Embryonic facial prominence (tissue), 1 donor: ENCODE measurements at regions not wholly inside any gene's neighbourhood (a gene's known extent, or its start where the extent isn't known, plus 50 kb on each side); places are given as distances from the start of the nearest gene placed in this dataset.
A peak's percentile ranks its signal among the peaks of the same experiment; 100 is the strongest.

Experiments
- DNase-seq: peaks from one replicate; pipeline ENCODE4 v3.0.0-alpha.2; 2016; ENCODE audit errors: extremely low spot score

DNA sequence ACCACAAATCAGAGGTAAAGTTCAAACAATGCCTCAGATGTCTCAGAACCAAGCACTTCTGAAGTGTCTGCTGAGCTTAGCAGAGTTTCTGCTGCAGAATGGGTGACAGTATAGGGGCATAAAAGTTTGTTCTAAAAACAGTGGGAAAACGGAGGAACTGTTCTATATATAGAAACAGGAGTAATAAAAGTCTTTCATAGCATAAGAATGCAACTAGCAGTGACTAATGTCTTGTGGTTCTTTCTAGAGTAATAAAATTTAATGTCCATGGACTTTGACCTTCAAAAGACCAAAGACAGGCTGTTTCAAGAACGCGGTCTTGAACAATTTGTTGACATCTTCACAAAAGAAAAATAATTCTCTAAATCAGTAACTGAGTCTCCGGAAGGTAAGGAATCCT is 107.5 kb upstream of the FAR2 start:
- no peak for DNase-seq

DNA sequence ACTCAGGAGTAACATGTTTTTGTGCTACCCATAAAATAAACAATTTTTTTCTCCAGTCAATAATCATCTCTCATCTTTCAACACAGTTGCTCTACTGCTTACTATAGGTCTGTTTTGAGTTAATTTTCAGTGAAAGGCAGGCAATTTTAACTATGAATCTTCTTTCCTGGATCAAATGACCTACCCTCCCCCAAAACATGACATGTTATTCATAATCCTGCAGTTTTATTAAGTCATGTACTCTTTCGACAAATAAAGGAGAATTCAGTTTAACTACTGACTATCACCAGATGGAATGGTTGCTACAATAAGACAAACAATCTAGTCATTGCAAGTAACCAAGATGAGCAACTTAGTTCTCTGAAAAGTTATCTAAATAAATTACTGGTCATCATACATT is 106.0 kb upstream of the FAR2 start:
- no peak for DNase-seq

DNA sequence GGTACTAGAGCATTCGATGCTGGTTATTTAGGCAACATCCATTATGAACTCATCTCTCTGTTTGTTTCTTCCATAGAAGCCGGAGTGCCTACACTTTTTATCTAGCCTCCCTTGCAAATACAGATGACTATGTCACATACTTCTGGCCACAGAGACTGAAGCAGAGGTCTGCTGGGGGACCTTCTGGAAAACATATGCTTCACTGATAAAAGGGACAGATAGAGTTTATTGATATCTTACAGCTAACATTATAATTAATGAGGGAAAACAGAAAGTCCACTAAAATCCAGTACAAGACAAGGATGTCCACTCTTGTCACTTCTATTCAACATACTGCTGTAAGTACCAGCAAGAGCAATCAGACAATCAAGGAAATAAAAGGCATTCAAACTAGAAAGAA is 104.3 kb upstream of the FAR2 start:
- DNase-seq = no peak

DNA sequence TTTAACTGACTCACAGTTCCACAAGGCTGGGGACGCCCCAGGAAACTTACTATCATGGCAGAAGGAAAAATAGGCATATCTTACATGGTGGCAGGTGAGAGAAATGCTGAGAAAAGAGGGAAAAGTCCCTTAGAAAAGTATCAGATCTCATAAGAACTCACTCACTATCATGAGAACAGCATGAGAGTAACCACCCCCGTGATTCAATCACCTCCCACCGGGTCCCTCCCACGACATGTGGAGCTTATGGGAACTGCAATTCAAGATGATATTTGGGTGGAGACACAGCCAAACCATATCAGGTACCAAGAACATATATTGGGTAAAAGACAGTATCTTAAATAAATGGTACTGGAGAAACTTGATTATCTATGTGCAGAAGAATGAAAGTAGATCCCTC is 100.3 kb upstream of the FAR2 start:
- DNase-seq = no peak

DNA sequence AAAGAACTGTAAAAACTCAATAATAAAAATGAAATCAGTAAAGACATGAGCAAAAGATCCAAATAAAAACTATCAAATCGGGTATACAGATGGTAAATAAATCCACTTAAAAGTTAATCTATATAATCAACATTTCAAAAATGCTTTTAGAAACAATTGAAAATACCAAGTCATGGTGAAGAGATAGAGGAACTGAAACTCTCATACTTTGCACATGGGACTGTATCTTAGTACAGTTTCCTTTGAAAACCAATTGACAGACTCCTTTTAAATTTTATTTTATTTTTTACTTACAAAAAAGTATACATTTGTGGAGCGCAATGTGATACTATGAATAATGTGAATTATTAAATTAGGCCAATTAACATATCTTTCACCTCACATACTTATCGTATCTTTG is 98.6 kb upstream of the FAR2 start:
- no peak for DNase-seq

DNA sequence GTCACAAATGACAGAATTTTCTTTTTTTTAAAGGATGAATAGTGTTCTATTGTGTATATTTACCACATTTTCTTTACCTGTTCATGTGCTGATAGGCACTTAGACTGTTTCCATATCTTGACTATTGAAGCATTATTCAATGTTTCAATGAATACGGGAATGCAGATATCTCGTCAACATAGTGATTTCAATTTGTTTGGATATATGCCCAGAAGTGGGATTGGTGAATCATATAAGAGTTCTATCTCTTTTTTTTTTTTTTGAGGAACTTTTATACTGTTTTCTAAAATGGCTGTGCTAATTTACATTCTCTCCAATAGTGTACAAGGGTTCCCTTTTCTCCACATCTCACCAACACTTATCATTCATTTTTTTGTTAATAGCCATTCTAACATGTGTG is 97.9 kb upstream of the FAR2 start:
- no peak for DNase-seq

GRCh38 chr12:29053567-29053966 is 95.5 kb upstream of the FAR2 start:
- DNase-seq = no peak

GRCh38 chr12:29054858-29055663 is 94.0 kb upstream of the FAR2 start:
- no peak for DNase-seq

DNA sequence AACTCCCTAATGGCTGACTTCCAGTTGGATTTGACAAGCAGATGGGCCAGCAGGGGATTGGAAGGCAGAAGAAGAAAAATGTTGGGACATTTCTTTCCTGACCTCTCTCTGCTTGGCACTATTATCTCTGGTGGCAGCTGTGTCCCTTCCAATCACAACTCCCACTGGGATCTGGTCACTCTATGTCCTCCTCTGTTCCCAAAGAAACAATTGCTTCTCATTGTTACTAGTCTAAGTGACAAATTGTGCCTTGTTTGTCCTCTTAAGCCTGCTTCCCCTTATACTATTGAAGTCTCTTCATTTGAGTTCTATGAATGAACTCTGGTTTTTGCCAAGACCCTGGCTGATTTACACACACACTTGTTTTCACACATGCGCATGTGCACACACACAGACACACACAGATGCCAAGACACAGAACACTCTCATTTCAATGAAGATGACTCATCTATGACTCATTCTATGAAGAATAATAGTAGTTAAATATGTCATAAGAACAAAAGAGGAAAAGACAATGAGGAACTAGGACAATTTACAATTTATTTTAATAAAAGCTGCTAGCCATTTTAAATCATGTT is 83.0 kb upstream of the FAR2 start:
- no peak for DNase-seq

DNA sequence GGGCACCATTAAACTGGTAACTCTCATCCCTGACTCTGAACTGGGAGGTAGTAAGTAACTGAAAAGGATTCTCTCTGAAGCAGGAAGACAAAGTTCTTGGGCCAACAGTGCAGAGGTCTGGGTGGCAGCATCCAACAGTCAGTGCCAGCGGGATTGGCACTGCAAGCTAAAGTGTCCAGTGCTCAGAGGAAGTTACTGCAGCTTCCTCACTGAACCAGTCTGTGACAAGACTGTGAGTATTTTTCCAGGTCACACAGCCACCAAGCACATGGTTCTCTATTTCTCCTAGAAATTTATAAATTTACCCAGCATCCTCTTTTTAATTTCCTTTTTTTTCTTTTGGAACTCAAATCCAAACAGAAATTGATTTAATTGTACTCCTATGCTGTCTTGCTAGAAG is 81.6 kb upstream of the FAR2 start:
- DNase-seq = no peak

DNA sequence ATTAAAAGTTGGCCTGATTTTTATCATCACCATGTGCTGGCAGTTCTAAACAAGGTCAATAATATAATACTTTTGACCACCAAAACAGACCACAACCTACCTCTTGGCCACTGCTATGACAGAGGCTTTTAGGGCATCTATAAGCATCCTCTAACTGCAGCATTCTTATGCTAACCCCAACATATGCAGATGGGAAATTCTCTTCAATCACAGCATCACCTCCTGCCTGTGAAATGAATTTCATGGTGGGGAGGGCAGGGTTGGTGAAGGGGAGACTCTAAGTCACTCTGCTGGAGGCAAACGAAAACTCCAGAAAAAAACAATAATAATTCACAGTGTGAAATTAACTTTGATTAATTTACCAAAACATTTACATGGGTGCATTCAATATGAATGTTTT is 78.8 kb upstream of the FAR2 start:
- DNase-seq = no peak

DNA sequence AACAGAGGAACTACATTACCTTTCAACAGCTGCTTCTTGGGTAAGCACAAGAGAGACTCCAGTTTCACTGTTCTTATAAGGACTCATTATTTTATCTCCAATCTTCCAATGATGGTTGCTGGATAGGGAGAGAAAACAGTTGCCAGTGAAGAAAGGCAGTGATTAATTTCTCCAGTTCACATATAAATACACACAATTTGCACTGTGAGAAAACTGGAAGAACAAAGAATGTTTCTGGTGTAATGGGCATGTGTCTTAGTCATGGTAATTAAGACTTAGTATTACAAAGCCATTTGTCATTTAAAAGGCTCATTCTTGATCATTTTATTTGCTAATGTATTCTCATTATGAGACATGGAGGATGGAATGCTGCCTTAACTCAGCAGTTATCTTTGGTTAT is 78.0 kb upstream of the FAR2 start:
- DNase-seq = no peak

GRCh38 chr12:29072631-29073030 is 76.4 kb upstream of the FAR2 start:
- no peak for DNase-seq

- peak; percentile 42 for DNase-seq
Observed at GRCh38 chr12:29073631-29074239, 75.3 kb upstream of the FAR2 start.

DNA sequence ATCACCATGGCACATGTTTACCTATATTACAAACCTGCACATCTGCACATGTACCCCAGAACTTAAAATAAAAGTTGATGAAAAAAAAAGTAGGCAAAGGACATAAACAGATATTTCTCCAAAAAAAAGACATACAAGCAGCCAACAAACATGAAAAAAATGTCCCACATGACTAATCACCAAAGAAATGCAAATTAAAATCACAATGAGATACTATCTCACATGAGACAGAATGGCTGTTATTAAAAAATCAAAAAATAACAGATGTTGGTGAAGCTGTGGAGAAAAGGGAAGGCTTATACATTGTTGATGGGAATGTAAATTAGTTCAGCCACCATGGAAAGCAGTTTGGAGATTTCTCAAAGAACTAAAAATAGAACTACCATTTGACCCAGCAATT is 68.0 kb upstream of the FAR2 start:
- DNase-seq = no peak

DNA sequence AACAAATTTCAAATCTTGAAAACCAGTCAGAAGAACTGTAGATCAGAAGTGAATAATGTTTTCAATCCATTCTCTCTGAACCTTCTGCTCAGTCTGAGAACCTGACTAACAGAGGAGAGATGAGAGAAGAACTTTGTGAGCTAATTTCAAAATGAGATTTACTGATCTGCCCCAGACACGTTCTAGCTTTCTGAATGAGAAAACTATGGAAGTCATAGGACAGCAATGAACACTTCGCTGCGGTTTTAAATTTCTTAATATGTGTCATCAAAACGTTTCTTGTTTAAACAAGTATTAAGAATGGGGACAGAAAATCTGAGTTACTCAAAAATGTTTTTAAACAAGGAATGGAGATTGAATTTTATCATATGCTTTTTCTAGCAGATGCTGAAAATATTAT is 66.6 kb upstream of the FAR2 start:
- DNase-seq = no peak

DNA sequence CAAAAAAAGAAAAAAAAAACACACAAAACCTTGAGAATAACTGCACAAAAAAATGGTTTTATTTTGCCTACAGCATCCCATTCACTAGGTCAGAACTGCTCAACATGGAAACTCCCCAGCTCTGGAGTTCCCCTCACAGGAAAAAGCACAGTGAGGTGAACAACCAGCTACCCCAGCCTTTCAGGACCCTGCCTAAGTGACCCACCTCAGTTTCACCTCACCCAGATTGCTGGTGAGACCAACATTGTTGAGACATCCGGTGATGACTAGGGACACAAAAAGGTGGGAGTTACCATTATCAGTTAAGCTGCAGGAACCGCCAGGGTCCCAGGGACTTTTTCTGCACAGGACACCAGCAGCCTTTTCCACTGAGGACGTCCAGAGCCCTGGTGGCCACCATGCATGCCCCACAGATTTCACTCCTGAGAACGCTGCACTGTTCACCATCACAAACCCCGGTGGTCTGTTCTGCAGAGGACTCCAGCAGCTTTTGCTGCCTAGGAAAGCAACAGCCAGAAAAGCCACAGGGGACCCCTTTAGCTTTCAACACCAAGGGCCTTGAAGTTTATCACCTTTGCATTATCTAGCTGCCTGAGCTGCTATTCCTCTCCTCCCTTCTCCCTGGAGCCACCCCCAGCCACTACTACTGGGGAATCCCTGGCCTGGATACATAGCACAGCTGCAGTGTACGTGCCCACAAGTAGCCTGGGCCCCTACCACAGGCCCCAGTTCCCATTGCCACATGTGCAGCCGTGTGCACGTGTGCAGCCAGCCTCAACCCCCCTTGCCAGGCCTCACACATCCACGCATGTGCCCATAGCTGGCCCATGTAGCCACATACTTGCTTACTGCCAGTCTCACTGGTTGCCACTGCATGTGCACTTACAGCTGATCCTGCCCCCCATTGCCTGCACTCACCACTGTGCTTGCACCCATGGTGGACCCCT is 62.5 kb upstream of the FAR2 start:
- no peak for DNase-seq

DNA sequence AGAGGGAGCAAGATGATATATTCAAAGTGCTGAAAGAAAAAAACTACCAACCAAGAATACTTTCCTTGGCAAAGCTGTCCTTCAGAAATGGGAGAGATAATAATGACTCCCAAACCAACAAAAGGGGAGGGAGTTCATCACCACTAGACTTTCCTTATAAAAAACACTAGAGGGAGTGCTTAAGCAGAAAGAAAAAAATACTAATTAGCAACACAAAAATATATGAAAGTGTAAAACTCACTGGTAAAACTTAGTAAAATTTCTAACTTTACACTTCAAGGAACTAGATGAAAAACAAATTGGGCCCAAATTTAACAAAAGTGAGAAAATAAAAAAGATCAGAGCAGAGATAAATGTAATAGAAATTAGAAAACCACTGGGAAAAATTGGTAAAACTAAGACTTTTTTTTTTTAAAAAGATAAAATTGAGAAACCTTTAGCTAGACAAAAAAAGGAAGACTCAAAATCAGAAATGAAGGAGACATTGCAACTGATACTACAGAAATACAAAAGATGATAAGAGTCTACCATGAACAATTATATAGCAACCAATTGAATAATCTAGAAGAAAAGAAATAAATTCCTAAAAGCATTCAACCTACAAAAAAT is 60.4 kb upstream of the FAR2 start:
- DNase-seq = no peak
